Glomerular endothelial cell (primary cell): ENCODE measurements at regions not wholly inside any gene's neighbourhood (a gene's known extent, or its start where the extent isn't known, plus 50 kb on each side); places are given as distances from the start of the nearest gene placed in this dataset.

Experiments
- DNase-seq: peaks from one replicate; pipeline ENCODE4 v3.0.0-alpha.2; 2011; ENCODE audit warnings: low read depth, low spot score; ENCODE audit errors: extremely low read depth

DNA sequence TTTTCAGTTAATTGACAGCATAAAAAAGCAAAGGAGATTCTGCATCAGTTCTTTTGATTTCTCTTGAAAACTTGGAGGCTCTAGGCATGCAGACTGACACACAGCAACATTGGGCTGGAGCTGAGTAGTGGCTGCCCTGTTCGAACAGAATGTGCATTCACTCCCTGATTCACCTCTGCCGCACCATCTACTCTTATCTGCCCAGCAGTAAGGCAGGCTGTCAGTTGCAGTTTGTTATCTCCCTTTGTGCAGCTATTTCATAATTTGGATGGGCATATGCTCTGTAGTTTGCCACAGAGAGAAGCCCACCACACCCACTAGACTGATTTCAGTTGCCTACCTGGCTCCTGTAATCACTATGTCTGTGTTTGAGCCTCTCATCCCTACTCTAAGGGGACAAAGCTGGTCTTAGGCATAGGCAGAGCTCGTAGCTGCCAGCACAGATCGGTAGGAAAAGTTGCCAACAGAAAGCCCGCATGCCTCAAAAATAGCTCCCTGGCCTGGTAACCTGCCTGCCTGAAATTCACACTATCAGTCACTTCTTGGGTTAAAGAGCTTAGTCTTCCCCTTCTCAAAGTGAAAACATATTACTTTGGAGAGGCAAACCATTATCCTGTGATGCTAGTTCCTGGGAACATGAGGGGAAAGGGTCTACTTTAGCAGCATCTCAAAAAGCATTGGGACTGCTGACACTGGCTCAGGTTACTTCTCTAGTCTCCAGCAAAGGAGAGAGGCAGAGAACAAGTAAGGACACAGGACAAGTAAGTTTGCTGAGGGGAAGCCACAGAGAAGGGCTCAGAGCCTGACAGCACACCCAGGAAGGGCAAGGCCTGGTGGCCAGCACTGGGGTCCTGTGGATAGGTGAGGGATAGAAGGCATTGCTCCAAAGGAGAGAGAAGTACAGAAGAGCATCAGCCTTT is 75.9 kb upstream of the TMEM164 start:
- no peak for DNase-seq

DNA sequence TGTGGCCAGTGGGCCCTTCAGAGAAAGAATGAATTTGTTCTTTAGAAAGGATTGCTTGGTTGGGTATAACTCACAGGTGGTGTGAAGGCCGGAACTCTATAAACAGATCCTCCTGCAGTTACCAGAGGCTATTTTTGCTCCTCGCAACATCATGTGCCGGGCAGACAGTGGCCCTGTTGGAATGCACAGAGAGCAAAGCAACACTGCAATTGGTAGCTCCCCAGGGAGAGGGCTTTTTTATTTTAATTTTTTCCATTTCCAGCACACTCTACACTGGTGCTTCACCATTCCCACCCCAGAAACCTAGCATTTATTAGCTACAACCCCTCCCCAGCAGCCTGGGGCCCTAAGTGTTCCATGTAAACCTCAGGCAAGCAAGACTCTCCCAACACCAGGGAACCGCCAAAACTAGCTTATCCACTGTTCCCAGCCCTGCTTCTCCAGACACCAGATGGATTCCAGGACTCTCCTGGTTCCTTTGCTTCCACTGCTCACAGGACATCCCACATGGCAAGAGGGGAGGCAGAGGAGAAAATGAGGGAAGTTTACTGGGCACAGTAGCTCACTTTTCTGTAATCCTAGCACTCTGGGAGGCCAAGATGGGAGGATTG is 75.1 kb upstream of the TMEM164 start:
- DNase-seq = no peak

DNA sequence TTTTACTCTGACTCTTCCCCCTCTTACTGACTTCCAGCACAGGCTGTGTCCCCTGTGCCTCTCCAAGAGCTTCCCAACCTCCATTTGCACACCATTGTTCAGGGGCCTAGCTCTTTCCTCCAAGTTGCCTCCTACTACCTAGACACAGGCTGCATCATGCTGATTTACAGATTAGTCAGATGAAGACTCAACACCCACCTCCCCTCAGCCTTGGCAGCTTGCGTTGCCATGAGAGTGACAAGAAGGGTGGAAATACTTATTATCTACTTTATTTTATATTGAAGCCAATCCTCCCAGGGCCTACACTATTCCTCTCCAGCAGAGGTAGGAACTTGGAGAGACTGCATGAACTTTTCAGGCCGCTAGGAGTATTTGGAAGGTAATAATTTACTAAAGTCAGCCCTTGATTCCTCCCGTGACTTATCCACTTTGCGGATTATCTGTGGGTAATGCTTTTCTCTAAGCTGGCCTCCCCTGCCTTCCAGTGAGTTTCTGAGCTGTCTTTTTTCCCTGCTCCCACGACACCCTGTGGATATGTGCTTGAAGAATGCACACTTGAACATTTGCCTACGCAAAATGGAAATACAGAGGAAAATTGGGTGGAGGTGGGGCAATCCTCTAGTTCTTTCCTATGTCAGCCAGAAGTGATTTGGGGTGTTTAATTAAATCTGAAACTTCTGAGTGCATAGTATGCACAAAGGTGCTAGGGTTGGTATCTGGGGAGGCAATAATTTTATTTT is 74.1 kb upstream of the TMEM164 start:
- DNase-seq = no peak

DNA sequence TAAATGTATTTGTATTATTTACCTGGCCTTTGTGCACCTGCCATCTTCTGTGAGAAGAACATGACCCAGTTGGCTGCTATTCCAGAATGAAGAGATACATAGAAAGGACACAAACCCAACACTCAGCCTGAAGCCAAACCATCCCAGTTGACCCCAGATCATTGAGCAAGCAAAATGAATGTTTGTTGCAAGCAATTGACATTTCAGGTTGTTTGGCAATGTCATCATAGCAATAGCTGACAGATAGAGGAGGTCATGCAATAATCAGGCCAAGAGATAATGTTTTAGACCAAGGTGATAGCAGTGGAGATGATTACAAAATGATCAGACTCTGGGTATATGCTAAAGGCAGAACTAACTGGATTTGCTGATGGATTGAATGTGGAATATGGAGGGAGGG is 71.2 kb upstream of the TMEM164 start:
- no peak for DNase-seq

DNA sequence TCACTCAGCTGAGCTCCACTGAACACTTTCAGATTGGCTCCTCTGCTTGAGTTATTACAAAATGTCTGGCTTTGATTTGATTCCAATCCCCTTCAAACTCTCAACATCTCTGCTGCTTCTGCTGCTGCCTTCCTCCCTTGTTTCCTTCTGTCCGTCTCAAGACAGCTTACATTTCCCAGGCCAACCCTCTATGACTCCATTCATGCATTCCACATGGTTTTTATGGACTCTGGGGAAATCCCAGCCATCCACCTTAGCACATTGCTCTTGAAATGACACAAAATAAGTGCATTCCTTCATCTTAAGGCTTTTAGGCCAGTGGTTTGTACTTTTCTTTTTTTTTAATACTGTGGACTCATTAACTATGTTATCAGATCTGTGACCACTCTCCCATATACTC is 68.5 kb upstream of the TMEM164 start:
- DNase-seq = no peak

DNA sequence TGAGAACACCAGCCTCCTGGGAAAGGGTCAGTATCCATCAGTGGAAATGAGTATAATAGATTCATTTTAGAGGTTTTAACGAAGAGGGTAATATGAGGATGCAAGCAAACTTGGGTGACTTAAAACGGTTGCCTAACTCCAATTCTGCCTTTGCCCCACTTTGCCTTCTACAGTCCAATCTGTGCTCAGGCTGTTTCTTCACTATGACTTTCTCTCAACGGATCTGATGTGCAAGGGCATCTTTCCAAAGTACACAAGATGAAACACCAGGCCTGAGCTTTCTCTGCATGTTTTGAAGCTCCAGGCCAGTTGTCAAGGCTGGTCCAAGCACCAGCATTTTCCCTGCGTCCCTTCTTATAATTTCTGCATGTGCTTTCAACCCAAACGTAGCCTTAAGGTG is 68.0 kb upstream of the TMEM164 start:
- DNase-seq = no peak

DNA sequence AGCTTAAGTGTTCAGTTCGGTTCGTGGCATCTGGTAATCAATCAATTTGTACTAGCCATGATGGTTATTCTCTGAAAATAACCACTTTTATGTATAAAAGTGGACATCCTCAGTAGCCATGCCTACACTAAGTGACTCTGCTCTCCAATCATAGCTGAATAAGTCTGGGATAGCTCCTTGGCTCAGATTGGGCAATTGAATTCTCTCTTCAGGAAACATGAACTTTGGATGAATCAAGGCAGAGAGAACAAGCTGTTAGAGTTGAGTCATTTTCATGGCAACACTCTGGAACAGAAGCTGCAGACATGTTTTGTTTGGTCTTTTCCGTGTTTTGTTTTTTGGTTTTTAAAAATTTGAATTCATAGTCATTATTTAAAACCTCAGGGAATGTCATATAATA is 66.8 kb upstream of the TMEM164 start:
- DNase-seq = no peak

DNA sequence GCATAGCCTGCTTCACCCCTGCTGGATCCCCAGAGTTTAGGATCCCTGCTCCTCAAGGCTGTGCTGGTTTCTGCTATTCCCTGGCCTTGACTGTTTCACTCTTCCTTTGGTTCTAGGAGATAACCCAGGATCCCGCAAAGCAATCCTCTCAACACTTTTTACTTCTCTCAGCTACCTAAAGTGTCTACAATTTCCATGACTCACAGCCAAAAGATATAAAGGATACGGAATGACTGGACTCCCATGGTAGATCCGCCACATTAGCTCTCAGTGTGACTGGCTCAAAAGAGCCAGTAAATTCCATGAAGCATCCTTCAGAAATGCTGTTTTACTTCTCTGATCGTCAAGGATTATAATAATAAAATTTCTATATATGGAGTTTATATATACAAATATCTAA is 66.3 kb upstream of the TMEM164 start:
- no peak for DNase-seq

DNA sequence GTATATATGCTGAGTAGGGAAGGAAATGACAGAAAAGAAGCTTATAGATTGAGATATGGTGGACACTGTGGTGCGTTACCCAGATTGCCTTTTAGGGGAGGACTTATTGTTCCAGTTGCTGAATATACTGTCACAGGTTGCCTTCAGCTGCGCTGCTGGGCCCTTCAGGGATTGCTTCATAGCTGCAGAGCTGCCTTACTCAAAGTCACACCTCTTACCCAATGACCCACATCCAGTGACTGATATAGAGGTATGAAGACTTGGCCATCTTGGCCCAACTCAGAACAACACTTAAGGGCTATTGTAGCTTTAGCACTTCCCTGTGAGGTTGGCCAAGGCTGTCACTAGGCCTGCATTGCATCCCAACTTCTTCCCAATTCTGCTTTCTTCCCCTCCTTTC is 63.4 kb upstream of the TMEM164 start:
- no peak for DNase-seq

DNA sequence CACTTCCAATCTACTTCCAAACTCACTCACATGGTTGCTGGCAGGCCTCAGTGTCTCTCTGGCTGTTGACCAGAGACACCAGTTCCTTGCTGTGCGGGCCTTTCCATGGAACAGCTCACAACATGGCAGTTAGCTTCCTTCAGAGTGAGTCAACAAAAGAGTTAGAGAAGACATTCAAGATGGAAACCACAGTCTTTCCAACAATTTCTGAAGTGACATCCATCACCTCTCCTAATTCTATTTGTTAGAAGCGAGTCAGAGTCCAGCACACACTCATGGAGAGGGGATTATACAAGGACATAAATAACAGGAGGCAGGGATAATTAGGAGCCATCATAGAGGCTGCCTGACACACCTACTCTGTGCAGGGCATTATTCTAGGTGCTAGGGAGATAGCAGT is 62.5 kb upstream of the TMEM164 start:
- DNase-seq = no peak

DNA sequence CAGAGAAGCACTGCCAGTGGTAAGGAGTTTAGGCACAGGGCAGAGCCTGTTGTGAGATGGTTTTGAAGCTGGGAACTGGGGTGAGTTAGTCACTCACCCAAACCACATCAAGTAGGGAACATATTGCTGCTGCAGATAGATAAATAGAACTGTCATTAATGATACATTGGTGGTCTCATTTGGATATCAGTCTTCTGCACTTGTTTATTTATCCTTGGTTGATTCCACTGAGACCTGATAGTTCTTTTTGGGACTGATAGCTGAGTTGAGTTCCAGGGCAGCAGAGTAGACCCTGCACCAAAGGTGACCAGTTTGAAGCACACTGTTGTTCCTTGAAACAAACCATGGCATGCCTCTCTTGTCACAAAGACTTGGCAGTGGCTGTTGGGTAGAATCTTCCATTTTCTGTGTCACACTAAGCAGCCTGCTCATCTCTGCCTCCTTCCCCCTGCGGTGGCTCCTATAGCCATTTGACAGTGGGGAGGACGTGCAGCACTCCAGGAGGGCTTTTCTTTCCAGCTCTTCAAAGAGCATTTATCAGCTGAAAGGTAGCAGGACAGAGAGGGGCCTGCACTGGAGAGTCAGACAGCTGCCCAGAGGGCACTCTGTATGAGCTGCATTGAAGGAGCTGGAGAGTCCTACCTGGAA is 59.7 kb upstream of the TMEM164 start:
- no peak for DNase-seq

DNA sequence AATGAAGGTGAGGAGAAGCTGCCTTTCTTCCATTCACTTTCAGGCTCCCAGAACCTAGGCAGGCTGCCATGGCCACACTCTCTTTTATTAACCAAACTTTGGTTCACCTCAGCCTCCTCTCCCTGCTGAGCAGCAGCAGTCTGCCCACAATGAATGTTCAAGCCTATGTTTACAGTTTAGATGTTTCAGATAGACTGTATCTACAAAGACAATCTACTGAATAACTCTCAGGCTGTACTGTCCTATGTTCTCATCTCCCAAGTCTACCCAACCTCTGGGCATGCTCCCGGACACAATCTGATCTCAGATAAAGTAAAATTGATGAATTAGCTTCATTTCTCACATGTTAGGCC is 59.2 kb upstream of the TMEM164 start:
- DNase-seq = no peak

DNA sequence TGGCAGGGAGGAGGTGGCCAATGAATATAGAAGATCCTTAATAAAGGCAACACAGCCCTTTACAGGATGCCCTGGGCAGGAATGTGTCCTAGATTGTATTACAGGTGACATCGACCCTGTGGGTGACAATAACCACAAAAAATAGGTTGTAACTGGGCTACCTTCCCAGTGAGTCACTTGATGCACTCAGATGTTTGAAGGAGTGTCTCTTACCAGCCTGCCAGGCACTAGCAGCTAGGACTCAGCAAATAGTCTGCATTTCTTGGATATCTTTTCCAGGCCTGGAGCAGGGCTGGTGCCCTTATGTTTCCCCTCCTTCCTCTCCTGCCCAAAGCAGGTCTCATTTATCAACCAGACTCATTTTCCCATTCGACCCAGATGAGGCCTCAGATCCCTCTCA is 50.9 kb upstream of the TMEM164 start:
- no peak for DNase-seq

DNA sequence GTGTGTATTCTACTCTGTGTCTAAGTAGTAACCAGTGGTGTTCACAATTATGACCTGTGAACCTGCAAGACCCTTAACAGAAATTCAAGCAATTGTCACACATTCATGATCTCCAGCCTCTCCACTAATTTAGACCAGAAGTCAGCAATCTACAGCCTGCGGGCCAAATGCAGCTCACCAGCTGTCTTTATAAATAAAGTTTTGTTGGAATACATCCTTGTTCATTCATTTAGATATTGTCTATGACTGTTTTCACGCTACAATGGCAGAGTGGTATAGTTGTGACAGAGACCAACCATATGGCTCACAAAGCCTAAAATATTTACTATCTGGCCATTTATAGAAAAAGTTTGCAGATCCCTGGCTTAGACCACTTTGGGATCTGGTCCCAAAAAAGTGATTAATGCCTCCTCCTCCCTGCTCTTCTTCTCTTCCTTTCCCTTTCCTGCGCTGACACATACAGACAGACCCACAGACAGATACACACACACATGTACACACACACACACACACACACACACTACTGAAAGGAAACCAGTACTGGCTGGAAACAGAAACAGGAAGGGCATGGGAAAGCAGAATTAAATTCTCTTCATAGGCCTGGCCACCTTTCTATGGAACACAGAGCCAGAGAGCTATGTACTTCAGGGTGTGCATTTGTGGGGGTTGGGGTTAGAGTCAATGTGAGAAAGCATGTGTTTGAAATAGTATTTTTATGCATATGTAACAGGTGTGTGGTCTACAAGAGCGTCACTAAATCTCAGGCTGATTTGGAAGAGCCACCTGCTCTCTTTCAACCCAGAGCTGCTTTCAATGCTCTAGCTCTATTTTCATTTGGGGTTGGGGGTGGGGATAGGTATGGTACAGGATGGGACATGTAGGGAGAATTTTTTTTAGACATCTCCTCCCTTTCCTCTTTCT is 49.7 kb upstream of the TMEM164 start:
- no peak for DNase-seq
